Activated CD4-positive, alpha-beta memory T cell treated with anti-CD3 and anti-CD28 coated beads for 36 hours (primary cell): ENCODE measurements at regions not wholly inside any gene's neighbourhood (a gene's known extent, or its start where the extent isn't known, plus 50 kb on each side); places are given as distances from the start of the nearest gene placed in this dataset.

ENCODE experiments used
- CTCF ChIA-PET: fragments of 350-600 bp; sonication (Branson Sonifier 250); formaldehyde crosslinking; loops from one replicate; lab custom pipeline; 2021; ENCODE audit warnings: antibody characterized with exemption, inconsistent platforms; lab: Charles Lee
- POLR2A ChIA-PET: fragments of 350-600 bp; sonication (Branson Sonifier 250); formaldehyde crosslinking; loops from one replicate; lab custom pipeline; 2021; ENCODE audit warnings: antibody characterized with exemption; lab: Charles Lee
- DNase-seq: peaks from one replicate; pipeline ENCODE4 v3.0.0-alpha.2; 2020
- H3K27ac Mint-ChIP-seq: one replicate; pipeline ENCODE4 v1.8.0; 2021; ENCODE audit warnings: mixed read lengths
- H3K27me3 Mint-ChIP-seq: one replicate; pipeline ENCODE4 v1.8.0; 2021; ENCODE audit warnings: mixed read lengths
- H3K36me3 Mint-ChIP-seq: one replicate; pipeline ENCODE4 v1.8.0; 2021; ENCODE audit warnings: mixed read lengths
- H3K4me1 Mint-ChIP-seq: one replicate; pipeline ENCODE4 v1.8.0; 2021; ENCODE audit warnings: low read depth, mixed read lengths
- H3K4me3 Mint-ChIP-seq: one replicate; pipeline ENCODE4 v1.8.0; 2021; ENCODE audit warnings: mild to moderate bottlenecking, mixed read lengths
- H3K9me3 Mint-ChIP-seq: one replicate; pipeline ENCODE4 v1.8.0; 2021; ENCODE audit warnings: mixed read lengths
- intact Hi-C: fragments of 100-400 bp; cut with micrococcal nuclease; formaldehyde crosslinking; loops from one replicate; pipeline ENCODE4 v1.15.1; 2023

GRCh38 chr16:73185737-73186136, 137.8 kb upstream of the ZFHX3 start:
- Mint-ChIP-seq H3K4me1 (no peaks in the 10 kb centered on the region), H3K27ac (no peak overlapping the region), H3K4me3 (no peak overlapping the region), H3K27me3 (no peaks in the 10 kb centered on the region), H3K9me3 (no peaks in the 10 kb centered on the region), H3K36me3 (no peaks in the 10 kb centered on the region)
- no peak for DNase-seq
- CTCF ChIA-PET: no interaction called here
- POLR2A ChIA-PET: no interaction called here
- intact Hi-C loops: no loop called here

GRCh38 chr16:73183611-73184092, 135.7 kb upstream of the ZFHX3 start:
- DNase-seq: no peak
- H3K27me3 Mint-ChIP-seq: no peaks in the 10 kb centered on the region
- ChIA-PET POLR2A (no interaction called here), CTCF (no interaction called here)
- H3K4me1 Mint-ChIP-seq: no peaks in the 10 kb centered on the region
- no peak overlapping the region for H3K4me3 Mint-ChIP-seq
- no peaks in the 10 kb centered on the region for H3K9me3 Mint-ChIP-seq
- no peaks in the 10 kb centered on the region for H3K36me3 Mint-ChIP-seq
- no peak overlapping the region for H3K27ac Mint-ChIP-seq
- intact Hi-C loops: no loop called here

- no peak for DNase-seq
- no peaks in the 10 kb centered on the region for H3K36me3 Mint-ChIP-seq
- H3K27ac Mint-ChIP-seq: no peak overlapping the region
These were observed 131.9 kb upstream of the ZFHX3 start for GRCh38 chr16:73179705-73180331.

DNA sequence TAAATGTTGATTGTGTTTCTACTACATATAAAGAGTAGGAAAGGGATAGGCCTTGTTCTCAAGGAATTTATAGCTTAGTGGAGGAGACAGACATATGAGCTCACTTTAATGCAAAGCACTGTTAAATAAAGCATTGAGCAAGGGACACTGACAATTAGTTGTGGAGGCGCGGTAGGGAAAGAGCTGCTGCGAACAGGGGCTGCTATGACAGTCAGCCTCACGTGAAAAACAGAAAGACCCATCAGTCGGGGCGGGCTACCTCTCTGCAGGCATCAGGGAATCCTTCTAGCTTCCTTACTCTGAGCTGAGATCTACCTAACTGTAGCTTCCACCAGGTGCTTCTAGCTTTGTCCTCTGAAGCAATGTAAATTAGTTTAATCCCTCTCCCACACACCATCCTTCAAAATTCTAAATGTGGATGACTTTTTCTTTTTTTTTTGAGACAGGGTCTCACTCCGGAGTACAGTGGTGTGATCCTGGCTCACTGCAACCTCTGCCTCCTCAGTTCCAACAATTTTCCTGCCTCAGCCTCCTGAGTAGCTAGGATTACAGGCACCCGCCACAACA, 129.9 kb upstream of the ZFHX3 start:
- ChIA-PET POLR2A (no interaction called here), CTCF (no interaction called here)
- no peaks in the 10 kb centered on the region for H3K36me3 Mint-ChIP-seq
- no peaks in the 10 kb centered on the region for H3K9me3 Mint-ChIP-seq
- H3K4me3 Mint-ChIP-seq: no peak overlapping the region
- intact Hi-C loops: no loop called here
- H3K27me3 Mint-ChIP-seq: no peaks in the 10 kb centered on the region
- DNase-seq: no peak
- no peak overlapping the region for H3K27ac Mint-ChIP-seq
- H3K4me1 Mint-ChIP-seq: no peaks in the 10 kb centered on the region

More at GRCh38 chr16:73179705-73180331, 131.9 kb upstream of the ZFHX3 start:
- no peak overlapping the region for H3K4me3 Mint-ChIP-seq
- H3K4me1 Mint-ChIP-seq: no peaks in the 10 kb centered on the region
- no peaks in the 10 kb centered on the region for H3K27me3 Mint-ChIP-seq
- no peaks in the 10 kb centered on the region for H3K9me3 Mint-ChIP-seq
- intact Hi-C loops: no loop called here
- ChIA-PET CTCF (no interaction called here), POLR2A (no interaction called here)

DNA sequence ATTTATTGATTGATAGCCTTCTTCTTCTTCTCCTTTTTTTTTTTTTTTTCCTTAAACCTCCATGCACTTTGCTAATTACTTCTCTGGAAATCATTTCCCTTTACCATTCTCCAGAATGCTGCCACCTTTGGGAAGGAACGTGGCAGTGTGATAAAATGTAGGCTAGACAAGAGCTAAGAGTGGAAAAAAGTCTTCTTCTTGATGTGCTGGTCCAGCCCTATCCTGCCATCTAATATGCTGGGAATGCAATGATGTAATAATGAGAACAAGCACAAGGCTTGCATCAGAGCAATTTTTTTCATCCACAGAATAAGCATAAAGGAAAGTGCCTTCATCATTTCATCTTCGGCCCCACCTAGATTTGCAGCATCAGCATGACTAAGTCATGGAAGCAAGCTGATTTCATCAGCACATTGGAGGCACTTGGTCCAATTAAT, 128.7 kb upstream of the ZFHX3 start:
- H3K36me3 Mint-ChIP-seq: no peaks in the 10 kb centered on the region
- CTCF ChIA-PET: no interaction called here
- no peak overlapping the region for H3K4me3 Mint-ChIP-seq
- H3K9me3 Mint-ChIP-seq: no peaks in the 10 kb centered on the region
- POLR2A ChIA-PET: no interaction called here
- H3K27me3 Mint-ChIP-seq: no peaks in the 10 kb centered on the region
- H3K27ac Mint-ChIP-seq: no peak overlapping the region
- no peak for DNase-seq
- H3K4me1 Mint-ChIP-seq: no peaks in the 10 kb centered on the region
- intact Hi-C loops: no loop called here

GRCh38 chr16:73172973-73173709, 125.2 kb upstream of the ZFHX3 start:
- no peak overlapping the region for H3K27ac Mint-ChIP-seq
- H3K36me3 Mint-ChIP-seq: no peaks in the 10 kb centered on the region
- no peak for DNase-seq
- no peak overlapping the region for H3K4me3 Mint-ChIP-seq
- intact Hi-C loops: no loop called here
- H3K4me1 Mint-ChIP-seq: no peaks in the 10 kb centered on the region
- CTCF ChIA-PET: no interaction called here
- POLR2A ChIA-PET: no interaction called here
- H3K9me3 Mint-ChIP-seq: no peaks in the 10 kb centered on the region
- H3K27me3 Mint-ChIP-seq: no peaks in the 10 kb centered on the region

DNA sequence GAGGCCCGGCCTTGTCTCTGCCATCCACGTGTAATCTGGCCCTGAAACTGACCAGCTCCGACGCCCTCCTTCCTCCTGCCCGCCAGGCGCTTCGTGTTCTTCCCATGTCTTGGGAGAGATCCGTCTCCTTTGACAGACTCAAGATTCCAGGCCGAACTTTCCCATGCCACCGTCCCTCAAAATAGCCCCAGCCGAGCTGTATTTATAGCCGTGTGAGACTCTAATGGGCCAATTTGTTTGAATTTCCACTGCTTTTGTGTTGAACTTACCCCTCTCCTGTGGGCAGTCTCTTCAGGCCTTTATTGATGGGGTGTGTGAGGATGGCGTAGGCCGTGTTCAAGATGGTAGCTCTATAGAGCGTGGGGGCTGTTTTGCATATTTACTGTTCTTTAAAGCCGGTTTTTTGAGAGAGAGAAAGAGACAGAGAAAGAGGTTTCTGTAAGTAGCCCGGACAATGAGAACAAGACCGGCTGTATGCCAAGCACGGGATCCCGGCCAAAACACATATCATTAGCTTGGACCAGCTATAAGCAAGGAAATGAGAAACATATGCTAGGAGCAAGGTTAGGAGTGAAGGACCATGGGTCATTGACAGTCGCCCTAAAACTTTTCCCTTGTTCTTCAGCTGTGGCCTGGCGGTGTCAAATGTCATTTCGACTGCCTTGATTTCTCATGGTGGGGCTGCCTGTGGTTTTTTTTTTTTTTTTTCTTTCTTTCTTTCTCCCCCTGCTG, 124.5 kb upstream of the ZFHX3 start:
- H3K4me3 Mint-ChIP-seq: no peak overlapping the region
- no peaks in the 10 kb centered on the region for H3K4me1 Mint-ChIP-seq
- CTCF ChIA-PET: no interaction called here
- POLR2A ChIA-PET: no interaction called here
- no peak for DNase-seq
- H3K36me3 Mint-ChIP-seq: no peaks in the 10 kb centered on the region
- H3K9me3 Mint-ChIP-seq: no peaks in the 10 kb centered on the region
- H3K27me3 Mint-ChIP-seq: no peaks in the 10 kb centered on the region
- H3K27ac Mint-ChIP-seq: no peak overlapping the region
- intact Hi-C loops: no loop called here

DNA sequence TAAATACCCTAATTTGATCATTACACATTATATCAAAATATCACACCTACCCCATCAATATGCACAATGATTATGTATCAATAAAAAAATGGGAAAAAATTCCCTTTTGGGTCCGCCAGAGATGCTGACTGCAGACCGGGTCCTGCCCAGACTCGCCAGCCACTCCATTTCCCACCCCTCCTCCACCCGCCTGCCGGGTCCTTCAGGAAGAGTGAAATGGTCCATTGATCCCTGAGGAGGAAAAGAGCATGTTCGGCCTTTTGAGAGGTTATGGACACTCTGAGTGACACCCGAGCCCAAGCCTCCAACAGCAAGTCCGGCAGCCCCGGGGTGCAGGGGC, 123.9 kb upstream of the ZFHX3 start:
- ChIA-PET CTCF (no interaction called here), POLR2A (no interaction called here)
- intact Hi-C loops: no loop called here
- DNase-seq: no peak
- no peak overlapping the region for H3K27ac Mint-ChIP-seq
- no peaks in the 10 kb centered on the region for H3K36me3 Mint-ChIP-seq
- H3K4me1 Mint-ChIP-seq: peaks cover 1% of the 10 kb centered on the region
- H3K27me3 Mint-ChIP-seq: no peaks in the 10 kb centered on the region
- no peaks in the 10 kb centered on the region for H3K9me3 Mint-ChIP-seq
- no peak overlapping the region for H3K4me3 Mint-ChIP-seq

DNA sequence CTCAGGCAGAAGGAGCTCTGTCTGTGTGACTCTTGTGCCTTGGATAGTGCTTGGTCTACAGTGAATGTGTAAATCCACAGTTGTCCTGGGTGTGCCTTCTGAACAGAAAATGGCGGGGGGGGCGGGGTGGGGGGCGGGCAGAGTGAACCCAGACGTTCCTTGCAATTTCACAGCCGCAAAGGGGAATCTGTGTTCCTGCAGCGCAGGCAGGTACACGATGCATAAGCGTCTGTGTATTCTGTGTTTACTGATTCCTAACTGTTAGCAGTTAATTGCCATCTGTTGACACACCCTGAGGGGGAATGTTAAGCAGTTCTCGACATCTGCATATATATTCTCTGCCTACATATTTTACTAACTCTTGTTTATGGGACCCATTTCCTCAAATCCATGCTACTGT, 123.5 kb upstream of the ZFHX3 start:
- no peak for DNase-seq
- intact Hi-C loops: no loop called here
- no peak overlapping the region for H3K4me3 Mint-ChIP-seq
- no peaks in the 10 kb centered on the region for H3K36me3 Mint-ChIP-seq
- no peaks in the 10 kb centered on the region for H3K9me3 Mint-ChIP-seq
- H3K4me1 Mint-ChIP-seq: peaks cover 6% of the 10 kb centered on the region
- no peak overlapping the region for H3K27ac Mint-ChIP-seq
- ChIA-PET POLR2A (no interaction called here), CTCF (no interaction called here)
- no peaks in the 10 kb centered on the region for H3K27me3 Mint-ChIP-seq

DNA sequence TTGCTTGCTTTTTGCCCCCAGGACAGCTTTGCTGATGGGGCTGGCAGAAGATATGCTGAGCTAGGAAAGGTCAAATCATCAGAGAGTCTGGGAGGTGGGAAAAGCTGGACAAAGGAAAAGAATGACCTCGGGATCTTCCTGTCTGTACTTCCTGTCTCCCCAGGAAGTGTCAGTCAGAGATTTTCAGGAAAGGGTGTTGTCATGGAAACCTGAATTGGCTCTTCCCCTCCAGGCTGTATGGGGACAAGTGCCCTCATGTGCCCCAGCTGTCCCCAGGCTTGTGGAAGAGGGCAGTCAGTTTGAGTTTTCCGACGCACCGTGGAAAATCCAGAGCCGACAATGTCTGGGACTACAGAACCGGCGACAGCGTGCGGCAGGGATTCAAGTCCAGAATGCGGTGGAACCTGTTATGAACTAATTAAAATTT, 122.7 kb upstream of the ZFHX3 start:
- H3K4me1 Mint-ChIP-seq: peaks cover 10% of the 10 kb centered on the region
- ChIA-PET CTCF (no interaction called here), POLR2A (no interaction called here)
- H3K9me3 Mint-ChIP-seq: no peaks in the 10 kb centered on the region
- intact Hi-C loops: no loop called here
- no peaks in the 10 kb centered on the region for H3K36me3 Mint-ChIP-seq
- no peak overlapping the region for H3K27ac Mint-ChIP-seq
- H3K27me3 Mint-ChIP-seq: no peaks in the 10 kb centered on the region
- DNase-seq: no peak
- H3K4me3 Mint-ChIP-seq: no peak overlapping the region

DNA sequence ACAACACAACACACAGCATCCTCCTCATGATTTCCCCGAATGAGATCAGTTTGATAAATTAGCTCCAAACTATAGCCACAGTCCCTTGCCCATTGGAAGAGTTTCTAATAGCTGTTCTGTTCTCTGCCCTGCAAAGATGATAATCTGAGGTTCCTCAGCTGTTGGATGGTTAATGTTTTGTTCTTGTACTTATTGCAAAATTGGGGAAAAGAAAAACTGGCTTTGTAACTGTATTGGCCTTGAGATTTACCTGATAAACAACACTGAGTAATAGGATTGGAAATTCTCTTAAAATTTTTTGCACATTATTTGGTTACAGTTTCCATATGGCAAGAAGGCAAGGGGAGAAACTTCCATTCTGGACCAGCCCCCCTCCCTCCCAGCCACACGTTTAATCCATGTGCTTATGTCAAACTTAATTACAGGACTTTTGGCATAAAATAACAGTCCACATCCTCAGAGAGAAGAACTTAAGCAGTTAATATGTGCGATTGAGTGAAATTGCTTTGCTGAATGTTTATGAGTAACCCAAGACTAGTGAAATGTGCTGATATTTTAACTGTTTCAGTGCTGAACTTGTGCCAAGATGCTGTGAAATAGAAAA, 119.1 kb upstream of the ZFHX3 start:
- intact Hi-C loops: no loop called here
- no peak overlapping the region for H3K27ac Mint-ChIP-seq
- H3K4me3 Mint-ChIP-seq: no peak overlapping the region
- no peaks in the 10 kb centered on the region for H3K36me3 Mint-ChIP-seq
- POLR2A ChIA-PET: no interaction called here
- no peaks in the 10 kb centered on the region for H3K27me3 Mint-ChIP-seq
- CTCF ChIA-PET: interaction anchor here (0.6 kb wide), 1 partner anchor 96 kb away, joined by 3 read pairs; no protein-coding TSS in a partner anchor
- no peak for DNase-seq
- H3K9me3 Mint-ChIP-seq: no peaks in the 10 kb centered on the region
- peaks cover 10% of the 10 kb centered on the region for H3K4me1 Mint-ChIP-seq

GRCh38 chr16:73166441-73166851, 118.5 kb upstream of the ZFHX3 start:
- CTCF ChIA-PET: no interaction called here
- POLR2A ChIA-PET: no interaction called here
- Mint-ChIP-seq H3K27me3 (no peaks in the 10 kb centered on the region), H3K9me3 (no peaks in the 10 kb centered on the region), H3K4me1 (peaks cover 10% of the 10 kb centered on the region), H3K27ac (no peak overlapping the region), H3K4me3 (no peak overlapping the region), H3K36me3 (no peaks in the 10 kb centered on the region)
- intact Hi-C loops: no loop called here
- no peak for DNase-seq
